ENCODE measurements at regions not wholly inside any gene's neighbourhood (a gene's known extent, or its start where the extent isn't known, plus 50 kb on each side); places are given as distances from the start of the nearest gene placed in this dataset.
A peak's percentile ranks its signal among the peaks of the same experiment; 100 is the strongest.

DNA sequence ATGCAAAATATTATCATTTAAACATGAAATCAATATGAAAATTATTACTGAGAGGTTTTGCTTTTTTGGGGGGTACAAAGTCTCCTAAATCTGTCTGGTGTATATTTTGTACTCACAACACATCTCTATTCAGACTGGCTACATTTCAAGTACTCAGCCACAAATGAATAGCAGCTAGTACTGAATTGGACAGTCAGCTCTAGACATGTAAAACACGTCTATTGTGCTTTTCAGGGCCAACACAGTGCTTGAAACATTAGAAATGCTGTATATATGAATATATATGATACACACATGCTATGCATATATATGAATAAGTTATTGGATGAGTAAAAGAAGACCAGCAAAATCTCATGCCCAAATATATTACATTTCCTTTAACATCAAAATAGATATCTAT, 103.8 kb upstream of the CFAP20DC start:
- no peaks in the 10 kb centered on the region for H4K20me1 ChIP-seq (ENCODE audit: insufficient read depth)
- H3K36me3 ChIP-seq (ENCODE audit: low read depth): no peaks in the 10 kb centered on the region
- H2AFZ ChIP-seq: no peak overlapping the region
- H3K27ac ChIP-seq: no peak overlapping the region
- no peak overlapping the region for H3K4me3 ChIP-seq
- no peaks in the 10 kb centered on the region for H3K79me2 ChIP-seq (ENCODE audit: low read depth)
- no peak for DNase-seq
- H3K4me2 ChIP-seq: no peak overlapping the region
- POLR2A ChIA-PET (ENCODE audit: unreplicated experiment): no interaction called here
- H3K9me3 ChIP-seq (ENCODE audit: insufficient read depth, low read depth): no peaks in the 10 kb centered on the region
- H3K27me3 ChIP-seq (ENCODE audit: insufficient read depth, low read depth): no peaks in the 10 kb centered on the region
- no peaks in the 10 kb centered on the region for H3K9me2 ChIP-seq (ENCODE audit: insufficient read depth)
- H3F3A ChIP-seq (ENCODE audit: insufficient read depth, low read depth): no peaks in the 10 kb centered on the region
- intact Hi-C loops (cut with micrococcal nuclease; ENCODE audit: unreplicated experiment): no loop called here
- H3K4me1 ChIP-seq (replicated peaks; ENCODE audit: insufficient read depth): no peaks in the 10 kb centered on the region
- BruUV-seq (replicated peaks): no TSS peak
- TF ChIP-seq EZH2 (IDR thresholded peaks at IDR 0.05; ENCODE audit: low read depth): no peak
- TF ChIP-seq, protein P1, sequence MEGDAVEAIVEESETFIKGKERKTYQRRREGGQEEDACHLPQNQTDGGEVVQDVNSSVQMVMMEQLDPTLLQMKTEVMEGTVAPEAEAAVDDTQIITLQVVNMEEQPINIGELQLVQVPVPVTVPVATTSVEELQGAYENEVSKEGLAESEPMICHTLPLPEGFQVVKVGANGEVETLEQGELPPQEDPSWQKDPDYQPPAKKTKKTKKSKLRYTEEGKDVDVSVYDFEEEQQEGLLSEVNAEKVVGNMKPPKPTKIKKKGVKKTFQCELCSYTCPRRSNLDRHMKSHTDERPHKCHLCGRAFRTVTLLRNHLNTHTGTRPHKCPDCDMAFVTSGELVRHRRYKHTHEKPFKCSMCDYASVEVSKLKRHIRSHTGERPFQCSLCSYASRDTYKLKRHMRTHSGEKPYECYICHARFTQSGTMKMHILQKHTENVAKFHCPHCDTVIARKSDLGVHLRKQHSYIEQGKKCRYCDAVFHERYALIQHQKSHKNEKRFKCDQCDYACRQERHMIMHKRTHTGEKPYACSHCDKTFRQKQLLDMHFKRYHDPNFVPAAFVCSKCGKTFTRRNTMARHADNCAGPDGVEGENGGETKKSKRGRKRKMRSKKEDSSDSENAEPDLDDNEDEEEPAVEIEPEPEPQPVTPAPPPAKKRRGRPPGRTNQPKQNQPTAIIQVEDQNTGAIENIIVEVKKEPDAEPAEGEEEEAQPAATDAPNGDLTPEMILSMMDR (conservative IDR thresholded peaks at IDR 0.05): no peak
- CTCF ChIA-PET: no interaction called here

DNA sequence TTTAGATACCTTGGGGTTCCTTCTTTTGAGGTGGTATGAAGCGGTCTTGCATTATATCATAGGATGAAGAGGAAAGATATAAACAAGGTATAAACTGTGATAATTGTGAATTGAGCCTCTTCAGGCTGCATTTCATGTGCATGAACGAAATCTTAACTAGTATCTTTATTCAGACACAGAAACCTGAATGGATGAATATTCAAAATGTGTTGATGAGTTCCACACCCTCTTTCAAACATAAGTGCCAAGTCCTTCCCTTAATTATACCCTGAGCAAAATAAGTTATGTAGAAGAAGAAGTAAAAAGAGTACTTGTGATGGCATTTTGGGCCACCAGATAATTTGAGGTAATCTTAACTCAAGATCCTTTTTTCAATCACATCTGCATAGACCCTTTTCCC, 103.1 kb upstream of the CFAP20DC start:
- no peaks in the 10 kb centered on the region for H3K79me2 ChIP-seq (ENCODE audit: low read depth)
- POLR2A ChIA-PET (ENCODE audit: unreplicated experiment): no interaction called here
- intact Hi-C loops (cut with micrococcal nuclease; ENCODE audit: unreplicated experiment): no loop called here

DNA sequence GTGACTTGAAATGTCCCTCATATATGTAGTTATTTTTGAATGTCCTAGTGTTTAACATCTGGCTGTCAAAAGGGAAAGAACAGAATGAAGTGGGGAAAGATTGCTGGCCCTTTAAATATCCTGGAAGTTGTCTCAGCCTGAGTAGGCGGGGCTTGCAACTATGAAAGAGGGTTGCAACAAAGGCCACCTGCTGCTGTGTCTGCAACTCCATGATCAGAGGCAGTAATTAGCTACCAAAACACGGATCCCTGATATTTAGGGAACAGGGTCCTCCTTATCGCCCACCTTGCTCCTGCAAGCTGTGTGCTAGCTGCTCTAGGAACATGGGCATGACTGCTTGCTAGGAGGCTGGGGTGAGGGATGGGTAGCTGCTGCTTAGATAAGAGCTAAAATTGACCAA, 100.2 kb upstream of the CFAP20DC start:
- Histone ChIP-seq H3F3A (ENCODE audit: insufficient read depth, low read depth) (no peaks in the 10 kb centered on the region), H4K20me1 (ENCODE audit: insufficient read depth) (no peaks in the 10 kb centered on the region), H3K9me3 (ENCODE audit: insufficient read depth, low read depth) (no peaks in the 10 kb centered on the region), H3K4me2 (peak overlapping the region; percentile 30; the same call in 1 of the 2 replicates), H2AFZ (peak overlapping the region; percentile 35; the same call in 1 of the 2 replicates), H3K79me2 (ENCODE audit: low read depth) (no peaks in the 10 kb centered on the region), H3K9me2 (ENCODE audit: insufficient read depth) (no peaks in the 10 kb centered on the region), H3K4me3 (no peak overlapping the region), H3K27ac (no peak overlapping the region), H3K4me1 (replicated peaks; ENCODE audit: insufficient read depth) (no peaks in the 10 kb centered on the region), H3K27me3 (ENCODE audit: insufficient read depth, low read depth) (no peaks in the 10 kb centered on the region), H3K36me3 (ENCODE audit: low read depth) (no peaks in the 10 kb centered on the region)
- intact Hi-C loops (cut with micrococcal nuclease; ENCODE audit: unreplicated experiment): no loop called here
- TF ChIP-seq, protein P1 (conservative IDR thresholded peaks at IDR 0.05): no peak
- TF ChIP-seq EZH2 (IDR thresholded peaks at IDR 0.05; ENCODE audit: low read depth): no peak
- DNase-seq: no peak
- ChIA-PET POLR2A (ENCODE audit: unreplicated experiment) (no interaction called here), CTCF (no interaction called here)
- no TSS peak for BruUV-seq (replicated peaks)

More for the DNA sequence above, 103.1 kb upstream of the CFAP20DC start:
- no peak overlapping the region for H3K4me2 ChIP-seq
- no peaks in the 10 kb centered on the region for H3K36me3 ChIP-seq (ENCODE audit: low read depth)
- H3K9me3 ChIP-seq (ENCODE audit: insufficient read depth, low read depth): no peaks in the 10 kb centered on the region
- H2AFZ ChIP-seq: no peak overlapping the region
- H3K27me3 ChIP-seq (ENCODE audit: insufficient read depth, low read depth): no peaks in the 10 kb centered on the region
- no peak overlapping the region for H3K4me3 ChIP-seq
- DNase-seq: no peak
- H4K20me1 ChIP-seq (ENCODE audit: insufficient read depth): no peaks in the 10 kb centered on the region
- TF ChIP-seq, protein P1 (conservative IDR thresholded peaks at IDR 0.05): no peak
- TF ChIP-seq EZH2 (IDR thresholded peaks at IDR 0.05; ENCODE audit: low read depth): no peak
- H3F3A ChIP-seq (ENCODE audit: insufficient read depth, low read depth): no peaks in the 10 kb centered on the region
- no peak overlapping the region for H3K27ac ChIP-seq
- BruUV-seq (replicated peaks): no TSS peak
- H3K4me1 ChIP-seq (replicated peaks; ENCODE audit: insufficient read depth): no peaks in the 10 kb centered on the region
- no peaks in the 10 kb centered on the region for H3K9me2 ChIP-seq (ENCODE audit: insufficient read depth)
- CTCF ChIA-PET: no interaction called here

Data from PC-9 (cell line).